Astrocyte of the hippocampus (primary cell): ENCODE measurements at regions not wholly inside any gene's neighbourhood (a gene's known extent, or its start where the extent isn't known, plus 50 kb on each side); places are given as distances from the start of the nearest gene placed in this dataset.
"Not testable (repeated sequence)": the region's sequence is repeated elsewhere in the genome, so short reads cannot be mapped to it uniquely, and the experiment has no call there.

Experiments
- DNase-seq: peaks from one replicate; pipeline ENCODE4 v3.0.0; 2011; ENCODE audit warnings: low read depth, low spot score

DNA sequence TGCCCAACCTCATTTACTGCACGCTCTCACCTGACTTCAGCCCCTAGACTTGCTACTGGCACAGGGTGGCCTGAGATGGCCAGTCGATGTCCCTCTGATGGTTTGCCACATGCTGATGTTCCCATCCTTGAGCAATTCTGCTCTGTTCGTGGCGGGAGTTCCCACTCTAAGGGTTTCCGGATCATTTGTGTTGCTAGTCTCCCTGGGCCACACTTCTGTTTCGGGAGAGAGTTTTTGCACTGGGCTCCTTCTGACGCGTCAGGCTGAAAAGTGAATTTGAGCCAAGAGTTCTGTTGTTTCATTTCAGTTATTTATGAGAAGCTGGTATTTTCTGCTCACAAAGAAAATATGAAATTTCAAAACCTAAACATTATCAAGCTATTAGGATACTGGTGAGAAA is 597.7 kb downstream of the BNC2 start:
- no peak for DNase-seq

GRCh38 chr9:16275795-16276624 is 594.5 kb downstream of the BNC2 start:
- DNase-seq = peak; percentile 75

GRCh38 chr9:16276866-16277265 is 593.6 kb downstream of the BNC2 start:
- DNase-seq = no peak

DNA sequence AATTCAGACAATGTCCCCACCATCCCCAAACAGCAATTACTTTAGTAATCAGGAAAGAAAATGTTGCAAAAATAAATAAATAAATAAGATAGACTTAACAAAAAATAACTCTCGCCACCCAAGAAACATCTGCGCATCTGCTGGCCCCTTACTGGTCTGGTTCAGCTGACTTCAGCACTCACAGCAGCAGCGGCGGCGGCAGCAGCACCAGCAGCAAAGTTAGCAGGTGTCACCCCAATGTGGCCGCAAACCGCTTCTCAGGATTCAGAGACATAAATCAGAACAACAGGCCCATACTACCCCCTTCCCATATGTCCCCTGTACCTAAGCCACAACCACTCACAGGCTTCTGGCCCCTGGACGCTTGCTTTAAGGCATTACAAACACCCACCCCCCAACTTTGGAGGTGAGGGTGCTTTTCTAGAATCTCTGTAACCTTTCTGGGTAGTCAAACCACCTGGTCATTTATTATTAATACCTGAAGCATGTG is 593.0 kb downstream of the BNC2 start:
- DNase-seq = no peak

DNA sequence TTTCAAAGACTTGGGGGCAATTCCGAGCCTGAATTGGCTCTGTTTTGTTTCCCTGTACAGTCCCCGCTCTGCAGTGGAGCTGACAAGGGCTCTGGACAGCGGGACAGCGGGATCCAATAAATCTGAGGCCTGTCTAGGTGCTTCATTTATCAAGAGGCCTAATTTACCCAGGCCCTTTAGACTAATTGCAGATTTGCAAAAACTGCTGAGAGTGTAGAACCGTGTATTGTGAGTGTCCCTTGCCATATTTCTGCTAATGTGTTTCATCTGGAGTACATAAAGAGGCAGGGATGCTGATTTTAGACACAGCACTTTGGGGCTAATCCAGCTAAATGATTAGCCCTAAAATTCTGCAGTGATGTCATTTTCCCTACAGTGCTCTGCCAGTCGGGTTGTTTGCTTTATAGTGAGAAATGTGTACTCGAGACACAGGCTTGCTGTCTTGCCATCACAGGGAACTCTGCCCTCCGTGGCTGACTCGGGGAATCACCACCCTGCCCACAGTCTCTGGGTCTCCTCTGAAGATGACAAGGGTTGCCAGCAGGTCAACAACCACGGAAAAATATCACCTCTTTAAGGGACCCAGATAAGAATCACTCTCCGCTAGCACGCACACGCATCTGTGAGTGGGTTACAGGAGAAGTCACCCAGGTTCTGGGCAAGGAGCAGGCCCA is 592.0 kb downstream of the BNC2 start:
- no peak for DNase-seq

DNA sequence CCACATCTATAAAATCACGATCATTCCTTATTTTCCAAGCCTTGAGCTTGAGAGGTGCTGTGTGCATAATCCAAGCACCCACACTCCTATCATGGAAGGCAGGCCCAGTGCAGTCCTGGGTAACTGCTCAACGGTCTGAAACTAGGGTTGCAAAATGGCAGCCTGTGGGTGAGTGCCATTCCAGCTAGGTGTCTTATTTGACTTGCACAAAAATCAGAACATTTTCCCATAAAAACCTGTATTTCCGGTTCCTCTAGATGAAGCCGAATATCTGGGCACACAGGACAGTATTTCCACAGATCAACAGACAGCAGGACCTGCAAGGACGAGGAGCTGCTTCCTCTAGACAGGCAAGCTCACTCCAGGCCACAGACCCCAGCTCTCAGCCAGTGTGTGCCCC is 588.8 kb downstream of the BNC2 start:
- no peak for DNase-seq

DNA sequence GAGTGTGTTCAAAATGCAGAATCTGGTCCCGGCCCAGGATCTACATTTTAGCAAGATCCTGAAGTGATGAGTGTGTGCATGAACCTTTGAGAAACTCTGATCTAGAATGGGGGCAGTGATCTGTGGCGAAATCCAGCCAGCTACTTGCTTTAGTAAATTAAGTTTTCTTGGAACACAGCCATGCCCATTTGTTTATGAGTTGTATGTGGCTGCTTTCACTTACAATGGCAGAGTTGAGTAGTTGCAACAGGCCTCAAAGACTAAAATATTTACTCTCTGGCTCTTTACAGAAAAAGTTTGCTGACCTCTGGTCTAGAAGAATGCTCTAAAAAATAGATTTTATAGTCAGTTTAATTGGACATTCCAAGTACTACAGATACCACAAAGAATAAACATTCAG is 588.3 kb downstream of the BNC2 start:
- DNase-seq = peak; percentile 53

GRCh38 chr9:16282718-16283117 is 587.8 kb downstream of the BNC2 start:
- DNase-seq = no peak

- no peak for DNase-seq
Measured at GRCh38 chr9:16286160-16286559, 584.3 kb downstream of the BNC2 start.

GRCh38 chr9:16289639-16290038 is 580.8 kb downstream of the BNC2 start:
- no peak for DNase-seq

DNA sequence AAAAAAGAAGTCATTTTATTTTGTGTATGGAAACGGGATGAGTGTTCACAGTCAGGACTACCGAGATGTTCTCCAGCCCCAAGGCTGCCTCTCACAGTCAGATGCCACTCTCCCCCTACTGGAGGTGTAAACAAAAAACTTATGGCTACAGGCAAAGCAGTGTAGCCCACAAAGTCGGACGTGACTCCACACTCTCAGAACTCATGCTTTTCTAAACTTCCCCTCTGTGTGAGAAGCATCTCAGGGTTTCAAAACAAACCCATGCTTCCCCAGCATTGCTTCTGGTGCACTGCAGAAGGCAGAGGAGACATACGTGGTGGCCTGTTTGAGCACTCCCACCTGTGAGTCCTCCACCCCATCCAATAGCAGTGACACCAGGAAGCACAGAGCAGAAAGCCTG is 580.3 kb downstream of the BNC2 start:
- no peak for DNase-seq

DNA sequence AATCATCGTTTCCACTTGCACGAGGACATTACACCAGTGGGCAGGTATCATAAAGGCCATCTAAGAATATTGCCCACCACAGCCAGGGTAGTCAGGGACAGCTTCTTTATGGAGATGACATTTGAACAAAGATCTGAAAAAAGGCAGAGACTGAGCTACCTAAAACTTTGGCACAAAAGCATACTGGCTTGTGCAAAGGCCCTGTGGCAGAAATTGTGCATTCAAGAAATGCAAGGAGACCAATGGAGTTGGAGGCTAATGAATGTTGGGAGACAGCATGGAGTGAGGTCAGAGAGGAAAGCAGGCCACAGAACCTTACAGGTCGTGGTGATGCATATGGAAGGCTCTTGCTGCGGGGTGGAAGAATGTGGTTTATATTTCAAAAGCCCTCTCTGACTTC is 578.5 kb downstream of the BNC2 start:
- no peak for DNase-seq

DNA sequence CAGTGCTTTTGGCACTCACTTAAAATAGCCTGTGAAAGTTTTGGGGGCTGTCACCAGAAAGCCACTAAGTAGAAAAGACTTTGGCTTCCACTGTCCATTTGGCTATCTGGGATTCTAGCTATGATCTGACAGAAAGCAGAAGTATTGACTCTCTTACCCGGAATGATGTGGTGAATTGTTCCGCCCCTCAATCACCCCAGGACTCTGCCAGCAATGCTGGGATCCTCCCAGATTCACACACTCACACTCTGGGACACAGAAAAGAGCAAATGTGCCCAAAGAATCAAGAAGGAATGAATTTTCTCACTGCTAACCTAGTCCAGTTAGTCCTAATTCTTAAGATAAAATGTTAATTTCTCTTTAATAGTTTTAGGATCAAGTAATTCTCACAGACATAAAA is 576.9 kb downstream of the BNC2 start:
- DNase-seq = no peak

GRCh38 chr9:16294133-16294770 is 576.2 kb downstream of the BNC2 start:
- DNase-seq = peak; percentile 82

GRCh38 chr9:16294940-16295339 is 575.5 kb downstream of the BNC2 start:
- DNase-seq = not testable (repeated sequence)

DNA sequence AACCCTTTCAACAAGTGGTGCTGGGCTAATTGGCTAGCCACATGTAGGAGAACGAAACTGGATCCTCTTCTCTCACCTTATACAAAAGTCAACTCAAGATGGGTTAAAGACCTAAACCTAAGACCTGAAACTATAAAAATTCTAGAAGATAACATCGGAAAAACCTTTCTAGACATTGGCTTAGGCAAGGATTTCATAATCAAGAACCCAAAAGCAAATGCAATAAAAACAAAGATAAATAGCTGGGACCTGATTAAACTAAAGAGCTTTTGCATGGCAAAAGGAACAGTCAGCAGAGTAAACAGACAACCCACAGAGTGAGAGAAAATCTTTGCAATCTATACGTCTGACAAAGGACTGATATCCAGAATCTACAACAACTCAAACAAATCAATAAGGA is 571.1 kb downstream of the BNC2 start:
- DNase-seq = not testable (repeated sequence)

GRCh38 chr9:16303506-16303905 is 567.0 kb downstream of the BNC2 start:
- no peak for DNase-seq

DNA sequence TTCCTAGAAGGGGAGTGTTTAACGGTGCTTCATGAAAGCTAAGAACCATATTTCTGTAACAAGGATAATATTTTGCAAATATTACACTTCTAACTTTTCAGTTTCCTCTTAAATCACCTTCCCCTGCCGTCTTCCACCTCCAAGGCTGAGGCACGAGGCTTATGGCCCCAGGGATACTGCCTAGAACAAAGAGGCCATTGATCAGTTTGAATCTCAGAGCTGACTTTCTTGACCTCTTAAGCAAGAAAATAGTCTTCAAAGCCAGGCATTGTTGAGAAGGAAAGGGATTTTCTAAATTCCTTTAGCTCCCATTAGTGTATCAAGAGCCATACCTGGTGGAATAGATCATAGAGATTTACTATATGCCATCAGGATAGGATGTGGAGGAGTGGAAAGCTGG is 566.2 kb downstream of the BNC2 start:
- DNase-seq = no peak

- DNase-seq = no peak
Measured at GRCh38 chr9:16306586-16306985, 563.9 kb downstream of the BNC2 start.

DNA sequence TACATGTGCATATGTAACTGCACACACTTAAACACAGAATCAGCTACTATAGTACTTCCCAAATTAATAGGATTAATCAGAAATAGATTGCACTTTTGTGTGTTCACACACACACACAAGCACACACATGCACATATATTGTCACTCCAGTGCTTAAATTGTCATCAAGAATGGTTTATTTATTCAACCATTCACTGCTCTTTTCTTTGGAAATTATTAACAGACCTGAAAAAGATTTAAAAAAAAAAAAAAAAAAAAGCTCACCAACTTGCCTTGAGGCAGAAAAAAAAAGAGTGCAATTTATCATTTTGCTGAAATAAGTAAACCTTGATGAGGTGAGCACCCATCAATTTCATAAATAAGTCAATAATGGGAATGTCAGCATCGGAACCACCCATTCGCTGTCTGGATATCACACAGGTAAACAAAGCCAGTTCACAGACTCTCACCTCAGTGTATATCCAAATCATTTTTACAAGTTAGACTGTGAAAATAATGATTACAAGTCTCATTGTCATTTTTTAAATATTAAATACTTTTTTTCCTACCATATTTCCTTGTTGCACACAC is 562.8 kb downstream of the BNC2 start:
- DNase-seq = no peak

DNA sequence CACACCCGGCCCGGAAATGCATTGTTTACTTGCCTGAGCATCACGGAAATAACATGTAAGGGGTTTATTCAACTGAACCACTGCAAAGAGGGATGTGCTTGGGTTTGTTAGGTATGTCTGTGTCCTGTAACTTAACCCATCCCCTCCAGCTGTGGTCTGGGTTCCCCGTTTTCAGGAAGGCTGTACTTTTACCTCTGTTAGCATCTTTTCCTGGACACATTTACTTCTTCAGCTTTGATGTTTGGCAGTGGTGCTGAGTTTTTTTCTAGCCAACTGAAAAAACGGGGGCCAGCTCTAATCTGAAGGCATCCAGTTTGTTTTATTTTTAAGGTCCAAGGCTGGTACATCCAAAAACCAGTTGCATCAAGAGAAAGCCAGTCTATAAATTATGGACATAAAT is 561.8 kb downstream of the BNC2 start:
- no peak for DNase-seq

DNA sequence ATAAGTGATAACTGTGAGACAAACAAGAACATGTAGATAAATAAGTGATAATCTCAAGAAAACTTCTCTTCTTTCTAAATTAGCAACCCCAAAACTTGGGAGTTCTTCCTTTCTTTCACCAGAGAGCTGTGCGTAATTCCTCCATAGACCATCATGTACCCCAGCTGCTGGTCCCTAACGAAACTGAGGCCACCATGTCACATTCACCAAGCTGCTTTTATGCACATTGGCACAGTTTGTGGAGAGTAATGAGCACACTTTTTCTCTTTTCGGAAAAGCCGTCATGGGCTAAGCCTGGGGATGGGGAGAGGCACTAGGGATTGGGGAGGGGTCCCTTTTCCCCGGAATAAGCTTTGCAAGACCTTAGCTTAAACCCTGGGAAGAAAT is 561.4 kb downstream of the BNC2 start:
- DNase-seq = no peak
